GM18508 (cell line): ENCODE measurements at regions not wholly inside any gene's neighbourhood (a gene's known extent, or its start where the extent isn't known, plus 50 kb on each side); places are given as distances from the start of the nearest gene placed in this dataset.
"Not testable (repeated sequence)": the region's sequence is repeated elsewhere in the genome, so short reads cannot be mapped to it uniquely, and the experiment has no call there.

ENCODE experiments used
- ATAC-seq: cut with Tn5 transposase; IDR thresholded peaks from one replicate; pipeline ENCODE4 v1.9.1; 2021; ENCODE audit warnings: moderate number of reproducible peaks; ENCODE audit not compliant: insufficient read depth, unreplicated experiment

DNA sequence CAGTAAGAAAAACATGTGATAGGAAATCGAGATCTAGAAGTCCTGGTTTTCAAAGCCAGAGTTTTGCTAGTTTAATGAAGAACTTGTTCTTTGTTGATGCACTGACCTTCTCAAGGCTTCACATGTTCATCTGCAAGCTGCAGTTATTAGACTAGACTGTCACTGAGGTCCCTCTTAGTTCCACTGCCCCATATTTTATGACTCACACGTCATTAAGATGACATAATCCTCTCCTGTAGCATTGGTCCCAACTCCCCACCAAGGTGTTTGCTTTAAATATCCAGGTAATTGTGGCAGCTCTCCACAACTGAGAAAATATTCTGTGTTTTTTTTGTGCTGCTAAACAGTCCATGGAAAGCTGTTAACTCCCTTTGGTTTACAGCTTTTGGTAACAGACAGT is 149.7 kb downstream of the MREG start:
- ATAC-seq = no peak

DNA sequence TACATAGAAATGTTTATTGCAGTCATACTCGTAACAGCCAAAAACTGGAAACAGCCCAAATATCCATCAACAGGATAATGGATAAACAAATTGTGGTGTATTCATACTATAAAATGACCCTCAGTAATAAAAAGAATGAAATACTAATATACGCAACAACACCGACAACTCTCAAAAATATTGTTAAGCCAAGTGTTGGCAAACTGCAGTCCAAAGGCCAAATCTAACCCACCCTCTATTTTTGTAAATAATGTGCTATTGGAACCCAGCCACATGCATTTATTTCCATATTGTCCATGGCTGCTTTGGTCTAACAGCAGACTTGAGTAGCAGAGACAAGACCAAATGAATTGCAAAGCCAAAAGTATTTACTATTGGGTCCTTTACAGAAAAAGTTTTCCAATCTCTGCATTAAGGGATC is 151.0 kb downstream of the MREG start:
- no peak for ATAC-seq

- no peak for ATAC-seq
These were observed 151.6 kb downstream of the MREG start for GRCh38 chr2:215861607-215862350.

- no peak for ATAC-seq
These were observed 157.3 kb downstream of the MREG start for GRCh38 chr2:215856080-215856479.

DNA sequence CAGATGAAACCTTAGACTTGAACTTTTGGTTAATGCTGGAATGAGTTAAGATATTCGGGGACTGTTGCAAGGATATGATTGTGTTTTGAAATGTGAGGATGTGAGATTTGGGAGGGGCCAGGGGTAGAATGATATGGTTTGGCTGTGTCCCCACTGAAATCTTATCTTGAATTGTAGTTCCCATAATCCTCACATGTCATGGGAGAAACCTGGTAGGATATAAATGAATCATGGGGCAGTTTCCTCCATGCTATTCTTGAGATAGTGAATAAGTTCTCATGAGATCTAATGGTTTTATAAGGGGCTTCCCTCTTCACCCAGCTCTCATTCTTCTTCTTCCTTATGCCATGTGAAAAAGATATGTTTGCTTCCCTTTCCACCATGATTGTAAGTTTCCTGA is 158.0 kb downstream of the MREG start:
- ATAC-seq = not testable (repeated sequence)

DNA sequence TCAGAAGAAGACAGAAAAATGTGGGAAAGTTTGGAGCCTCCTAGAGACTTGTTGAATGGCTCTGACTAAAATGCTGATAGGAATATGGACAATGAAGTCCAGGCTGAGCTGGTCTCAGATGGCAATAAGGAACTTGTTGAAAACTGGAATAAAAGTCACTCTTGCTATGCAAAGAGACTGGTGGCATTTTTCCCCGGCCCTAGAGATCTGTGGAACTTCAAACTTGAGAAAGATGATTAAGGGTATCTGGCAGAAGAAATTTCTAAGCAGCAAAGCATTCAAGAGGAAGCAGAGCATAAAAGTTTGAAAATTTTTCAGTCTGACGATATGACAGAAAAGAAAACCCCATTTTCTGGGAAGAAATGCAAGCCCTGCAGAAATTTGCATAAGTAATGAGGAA is 159.3 kb downstream of the MREG start:
- ATAC-seq = no peak

- no peak for ATAC-seq
These were observed 161.7 kb downstream of the MREG start for GRCh38 chr2:215851696-215852095.

- no peak for ATAC-seq
These were observed 162.3 kb downstream of the MREG start for GRCh38 chr2:215851082-215851481.

GRCh38 chr2:215850380-215850779 is 163.0 kb downstream of the MREG start:
- no peak for ATAC-seq

DNA sequence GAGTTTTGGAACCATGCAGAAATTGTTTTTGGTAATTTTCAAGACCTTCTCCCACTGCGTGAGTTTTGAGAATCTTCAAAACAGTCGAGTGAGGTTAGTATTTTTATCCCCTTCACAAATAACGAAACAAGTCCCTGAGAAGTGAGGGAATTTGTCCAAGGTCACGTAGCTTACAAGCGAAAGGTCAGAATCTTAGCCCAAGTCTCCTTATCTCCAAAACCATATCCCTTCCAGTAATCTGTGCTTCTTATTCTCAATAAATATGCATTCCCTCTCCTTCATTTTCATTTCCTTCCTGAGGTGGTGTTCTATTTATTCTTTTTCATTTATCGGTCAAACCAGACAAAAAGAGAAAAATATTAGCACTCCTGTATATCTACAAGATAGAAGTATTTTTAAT is 163.6 kb downstream of the MREG start:
- ATAC-seq = no peak

DNA sequence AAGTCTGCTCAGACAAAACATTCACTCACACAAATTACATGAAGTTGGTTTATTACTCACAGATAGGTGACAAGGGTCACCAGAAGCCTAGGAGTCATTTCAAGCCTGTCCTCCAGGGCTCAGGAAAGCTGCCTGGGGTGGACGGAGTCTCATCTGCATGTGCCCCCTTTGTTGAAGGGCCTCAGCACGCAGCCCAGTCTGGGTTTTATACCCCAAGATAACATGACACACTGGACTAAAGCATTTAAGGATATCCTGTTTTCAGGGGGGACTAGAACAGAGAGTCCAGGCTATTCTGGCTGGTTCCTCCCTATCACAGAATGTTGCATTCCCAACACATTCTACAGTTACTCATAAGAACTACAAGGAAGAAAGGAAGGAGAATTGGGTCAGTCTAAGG is 164.7 kb downstream of the MREG start:
- no peak for ATAC-seq

- ATAC-seq = no peak
These were observed 165.2 kb downstream of the MREG start for GRCh38 chr2:215848146-215848545.

DNA sequence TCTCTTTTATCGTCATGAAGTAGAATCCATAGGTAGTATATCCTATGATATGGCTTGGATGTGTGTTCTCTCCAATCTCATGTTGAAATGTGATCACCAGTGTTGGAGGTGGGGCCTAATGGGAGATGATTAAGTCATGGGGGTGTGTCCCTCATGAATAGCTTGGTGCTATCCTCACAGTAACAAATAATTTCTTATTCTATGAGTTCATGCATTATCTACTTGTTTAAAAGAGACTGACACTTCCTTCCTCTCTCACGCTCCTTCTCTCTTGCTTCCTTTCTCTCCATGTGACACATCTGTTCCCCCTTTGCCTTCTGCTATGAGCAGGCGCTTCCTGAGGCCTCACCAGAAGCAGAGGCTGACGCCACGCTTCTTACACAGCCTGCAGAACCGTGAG is 165.6 kb downstream of the MREG start:
- no peak for ATAC-seq

DNA sequence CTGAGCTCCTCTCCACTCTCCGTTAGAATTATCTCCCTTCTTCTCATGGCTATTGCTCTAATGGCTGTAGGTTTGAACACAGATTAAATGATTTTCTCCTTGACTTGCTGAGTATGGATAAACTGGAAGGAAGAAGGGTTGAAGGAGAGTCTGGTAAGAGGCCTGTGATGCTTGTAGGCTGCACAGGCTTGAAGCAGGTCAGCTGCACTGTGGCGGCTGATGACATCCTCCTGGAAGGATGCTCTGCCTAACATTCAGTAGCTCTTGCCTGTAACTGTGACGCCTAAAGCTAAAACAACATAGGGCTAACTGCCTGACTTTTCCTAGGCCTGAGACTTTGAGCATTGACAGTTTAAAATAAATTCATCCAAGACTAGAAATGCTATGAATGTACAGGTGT is 166.3 kb downstream of the MREG start:
- ATAC-seq = no peak

DNA sequence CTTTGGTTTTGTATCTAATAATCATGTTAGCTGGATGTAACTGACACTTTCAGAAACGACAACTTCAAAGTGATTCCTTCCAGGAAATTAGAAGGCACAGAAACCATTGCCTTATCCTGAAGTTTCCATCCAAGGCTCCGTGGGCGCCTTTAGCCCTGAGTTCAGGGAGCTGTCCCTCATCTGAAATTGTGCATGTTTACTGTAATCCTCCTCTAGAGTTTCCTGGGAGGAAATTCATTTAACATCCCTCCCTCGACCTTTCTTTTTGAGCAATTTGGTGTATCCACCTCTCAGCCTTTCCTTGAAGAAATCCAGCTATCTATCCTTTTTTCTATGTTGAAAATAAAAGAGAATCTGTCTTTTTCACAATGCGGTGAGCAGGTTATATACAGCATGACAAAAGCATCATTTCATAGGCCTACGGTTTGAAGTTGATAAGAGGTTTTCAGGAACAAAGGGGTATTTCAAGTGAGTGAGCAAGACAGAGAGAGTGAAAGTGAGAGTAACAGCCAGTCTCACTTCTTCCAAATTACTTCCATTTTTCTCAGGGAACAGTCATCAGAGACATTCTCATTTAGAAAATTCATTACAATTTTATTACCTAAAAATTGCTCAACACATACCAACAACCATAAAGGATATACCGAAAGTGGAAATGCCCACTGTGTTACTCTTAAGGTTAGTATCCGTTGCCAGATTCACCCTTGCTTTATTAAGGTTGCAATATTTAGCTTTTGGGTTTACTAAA is 167.3 kb downstream of the MREG start:
- ATAC-seq = no peak

GRCh38 chr2:215843579-215843978 is 169.8 kb downstream of the MREG start:
- ATAC-seq = no peak

- no peak for ATAC-seq
These were observed 172.1 kb downstream of the MREG start for GRCh38 chr2:215841175-215841816.

- no peak for ATAC-seq
These were observed 173.5 kb downstream of the MREG start for GRCh38 chr2:215839816-215840215.

DNA sequence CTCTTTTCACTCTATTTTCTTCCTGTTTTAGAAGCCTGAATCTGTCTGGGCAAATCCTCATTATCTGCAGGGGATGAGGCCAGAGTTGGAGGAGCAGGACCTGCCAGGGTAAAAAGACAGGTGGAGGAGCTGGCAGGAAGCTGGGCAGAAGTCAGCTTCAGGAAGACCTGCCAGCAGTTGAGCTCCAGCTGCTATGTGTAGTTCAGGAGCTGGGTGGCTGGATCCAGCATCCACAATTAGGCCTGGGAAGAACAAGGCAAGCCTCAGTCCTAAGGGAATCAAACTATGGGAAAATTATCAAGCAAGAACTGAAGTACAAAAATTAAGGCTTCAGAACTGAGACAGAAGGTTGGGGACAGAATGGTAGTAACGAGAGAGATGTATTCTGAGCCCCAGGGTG is 174.0 kb downstream of the MREG start:
- ATAC-seq = no peak

DNA sequence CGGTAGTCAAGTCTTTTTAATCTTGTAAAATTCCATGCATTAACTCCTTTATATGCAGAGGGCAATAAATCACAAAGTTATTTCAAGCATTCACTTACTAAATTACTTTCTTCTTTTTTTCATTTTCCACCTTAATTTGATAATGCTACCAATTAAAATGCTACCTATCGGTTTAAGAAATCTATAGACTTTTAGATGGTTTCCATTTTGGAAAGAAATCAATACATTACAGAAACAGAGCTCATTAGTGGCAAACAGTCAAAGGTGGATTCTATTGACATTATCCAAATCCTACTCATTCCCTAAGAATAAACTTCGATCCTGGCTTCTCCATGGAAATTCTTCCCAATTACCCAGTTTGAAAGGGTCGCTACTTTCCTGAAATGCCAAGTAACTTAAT is 176.5 kb downstream of the MREG start:
- no peak for ATAC-seq

DNA sequence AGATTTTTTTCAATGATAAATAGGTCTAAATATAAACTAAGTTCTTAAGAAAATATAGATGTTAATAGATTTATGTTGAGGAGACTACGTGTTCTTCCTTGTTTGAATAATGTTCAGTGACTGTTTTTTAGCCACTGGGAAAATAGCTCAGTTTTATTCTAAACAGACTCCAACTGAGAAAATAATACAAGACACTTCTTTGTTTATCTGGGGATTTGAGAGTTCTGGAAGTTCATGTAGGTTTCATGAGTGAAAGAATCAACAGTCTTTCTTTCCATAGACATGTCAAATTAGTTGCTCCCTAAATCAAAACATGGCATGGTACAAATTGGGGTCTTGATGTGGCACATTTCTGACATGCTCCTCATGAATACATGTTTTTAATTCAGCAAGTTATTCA is 177.7 kb downstream of the MREG start:
- no peak for ATAC-seq
